Natural killer cell (primary cell): ENCODE measurements at regions not wholly inside any gene's neighbourhood (a gene's known extent, or its start where the extent isn't known, plus 50 kb on each side); places are given as distances from the start of the nearest gene placed in this dataset.

Source experiments
- ATAC-seq, 3 donors: fragments of 150-1000 bp in 2 of 3; fragments of 200-7000 bp in 1 of 3; cut with Tn5 transposase; 1 replicate in 1 of 3; 2 replicates in 2 of 3; pipeline ENCODE4 v1.10.0; 2021; ENCODE audit warnings: mild to moderate bottlenecking in 2 of 3, moderate library complexity in 2 of 3
- DNase-seq, 2 donors: peaks; one replicate each; pipeline versions ENCODE4 v3.0.0 to v3.0.0-alpha.2; 2013 to 2021; ENCODE audit warnings: mixed read lengths in 1 of 2
- H3K27ac ChIP-seq: one replicate; pipeline ENCODE4 v1.5.1; 2013; ENCODE audit warnings: mild to moderate bottlenecking, low read length
- H3K27me3 ChIP-seq: one replicate; pipeline ENCODE4 v1.6.1; 2013; ENCODE audit warnings: low read length; ENCODE audit not compliant: control insufficient read depth, insufficient read depth
- H3K36me3 ChIP-seq: one replicate; pipeline ENCODE4 v1.6.1; 2013; ENCODE audit warnings: low read length; ENCODE audit not compliant: control insufficient read depth, insufficient read depth
- H3K4me1 ChIP-seq: one replicate; pipeline ENCODE4 v1.6.1; 2013; ENCODE audit warnings: low read length; ENCODE audit not compliant: control insufficient read depth, insufficient read depth
- H3K4me3 ChIP-seq: one replicate; pipeline ENCODE4 v1.5.1; 2013; ENCODE audit warnings: low read length
- H3K9me3 ChIP-seq: one replicate; pipeline ENCODE4 v1.6.1; 2013; ENCODE audit warnings: low read length; ENCODE audit not compliant: control insufficient read depth, insufficient read depth
- H3K27ac Mint-ChIP-seq, 2 donors: one replicate each; pipeline ENCODE4 v1.8.0; 2022; ENCODE audit warnings: mild to moderate bottlenecking in 2 of 2, mixed read lengths in 2 of 2, moderate library complexity in 1 of 2
- H3K27me3 Mint-ChIP-seq, 2 donors: one replicate each; pipeline ENCODE4 v1.8.0; 2022; ENCODE audit warnings: low read depth in 2 of 2, mixed read lengths in 2 of 2
- H3K36me3 Mint-ChIP-seq: one replicate; pipeline ENCODE4 v1.8.0; 2022; ENCODE audit warnings: mixed read lengths
- H3K4me1 Mint-ChIP-seq, 2 donors: one replicate each; pipeline ENCODE4 v1.8.0; 2022; ENCODE audit warnings: mixed read lengths in 2 of 2
- H3K4me3 Mint-ChIP-seq: one replicate; pipeline ENCODE4 v1.8.0; 2022; ENCODE audit warnings: mild to moderate bottlenecking, moderate library complexity, mixed read lengths
- H3K9me3 Mint-ChIP-seq, 2 donors: one replicate each; pipeline ENCODE4 v1.8.0; 2022; ENCODE audit warnings: mixed read lengths in 2 of 2
- CTCF ChIP-seq: fragments of 200-600 bp; IDR thresholded peaks from one replicate; pipeline ENCODE4 v1.8.0; 2022; ENCODE audit warnings: antibody characterized with exemption
- WGBS: methylation state at CpG from one replicate; pipeline ENCODE4 v1.1.7; 2013; ENCODE audit warnings: missing lambda C conversion rate; ENCODE audit not compliant: insufficient coverage; 5-methylcytosine and 5-hydroxymethylcytosine counted together
- intact Hi-C: fragments of 100-400 bp; cut with micrococcal nuclease; formaldehyde crosslinking; loops from one replicate; pipeline ENCODE4 v1.14.2; 2022

- no peaks in the 10 kb centered on the region for H3K4me1 Mint-ChIP-seq
- no peak overlapping the region for H3K27ac Mint-ChIP-seq
- Histone ChIP-seq H3K4me1 (no peaks in the 10 kb centered on the region), H3K9me3 (no peaks in the 10 kb centered on the region), H3K36me3 (no peaks in the 10 kb centered on the region), H3K27me3 (no peaks in the 10 kb centered on the region), H3K4me3 (no peak overlapping the region), H3K27ac (no peak overlapping the region)
- intact Hi-C loops = no loop called here
- ATAC-seq (no peak), DNase-seq (no peak)
- H3K27me3 Mint-ChIP-seq = peaks cover 0 to 3% of the 10 kb centered on the region in 2 donors
- WGBS = 79% methylated on average over 5 of the region's 5 CpGs
- no peaks in the 10 kb centered on the region for H3K36me3 Mint-ChIP-seq
- no peaks in the 10 kb centered on the region for H3K9me3 Mint-ChIP-seq
- TF ChIP-seq CTCF = no peak
- no peak overlapping the region for H3K4me3 Mint-ChIP-seq
These were observed 114.0 kb upstream of the FOXA2 start for GRCh38 chr20:22698259-22698842.

- Mint-ChIP-seq H3K4me1 (no peaks in the 10 kb centered on the region), H3K27ac (no peak overlapping the region), H3K27me3 (peaks cover 0 to 3% of the 10 kb centered on the region in 2 donors), H3K9me3 (no peaks in the 10 kb centered on the region), H3K36me3 (no peaks in the 10 kb centered on the region), H3K4me3 (no peak overlapping the region)
- Histone ChIP-seq H3K4me1 (no peaks in the 10 kb centered on the region), H3K4me3 (no peak overlapping the region), H3K27me3 (no peaks in the 10 kb centered on the region), H3K36me3 (no peaks in the 10 kb centered on the region), H3K9me3 (no peaks in the 10 kb centered on the region), H3K27ac (no peak overlapping the region)
- TF ChIP-seq CTCF = no peak
- 82% methylated on average over 3 of the region's 3 CpGs for WGBS
- intact Hi-C loops = no loop called here
- DNase-seq = no peak
- no peak for ATAC-seq
These were observed 115.0 kb upstream of the FOXA2 start for GRCh38 chr20:22699396-22699795.

- H3K9me3 ChIP-seq = no peaks in the 10 kb centered on the region
- DNase-seq = no peak
- H3K27me3 Mint-ChIP-seq = peaks cover 0 to 3% of the 10 kb centered on the region in 2 donors
- no peak overlapping the region for H3K4me3 Mint-ChIP-seq
- no peaks in the 10 kb centered on the region for H3K4me1 ChIP-seq
- no peaks in the 10 kb centered on the region for H3K27me3 ChIP-seq
- WGBS = no CpG with 5 or more reads among the region's 1 CpG
- intact Hi-C loops = no loop called here
- no peak for TF ChIP-seq CTCF
- no peak overlapping the region for H3K4me3 ChIP-seq
- no peak overlapping the region for H3K27ac Mint-ChIP-seq
- no peaks in the 10 kb centered on the region for H3K4me1 Mint-ChIP-seq
- no peaks in the 10 kb centered on the region for H3K36me3 ChIP-seq
- H3K36me3 Mint-ChIP-seq = no peaks in the 10 kb centered on the region
- no peak overlapping the region for H3K27ac ChIP-seq
- H3K9me3 Mint-ChIP-seq = no peaks in the 10 kb centered on the region
- no peak for ATAC-seq
These were observed 116.0 kb upstream of the FOXA2 start for GRCh38 chr20:22700367-22700766.

- Histone ChIP-seq H3K27me3 (no peaks in the 10 kb centered on the region), H3K9me3 (no peaks in the 10 kb centered on the region), H3K4me3 (no peak overlapping the region), H3K4me1 (no peaks in the 10 kb centered on the region), H3K36me3 (no peaks in the 10 kb centered on the region), H3K27ac (no peak overlapping the region)
- 55% methylated on average over 1 of the region's 1 CpG for WGBS
- TF ChIP-seq CTCF = no peak
- no peaks in the 10 kb centered on the region for H3K9me3 Mint-ChIP-seq
- intact Hi-C loops = no loop called here
- H3K27ac Mint-ChIP-seq = no peak overlapping the region
- no peaks in the 10 kb centered on the region for H3K4me1 Mint-ChIP-seq
- ATAC-seq = no peak
- H3K36me3 Mint-ChIP-seq = no peaks in the 10 kb centered on the region
- no peak overlapping the region for H3K4me3 Mint-ChIP-seq
- H3K27me3 Mint-ChIP-seq = peaks cover 0 to 5% of the 10 kb centered on the region in 2 donors
- no peak for DNase-seq
These were observed 117.4 kb upstream of the FOXA2 start for GRCh38 chr20:22701679-22702308.
